Ishikawa (cell line): ENCODE measurements at regions not wholly inside any gene's neighbourhood (a gene's known extent, or its start where the extent isn't known, plus 50 kb on each side); places are given as distances from the start of the nearest gene placed in this dataset.

Experiments used
- CEBPB ChIP-seq: IDR thresholded peaks from 2 replicates; pipeline ENCODE4 v1.6.1; 2012
- CREB1 ChIP-seq: IDR thresholded peaks from 2 replicates; pipeline ENCODE4 v1.6.1; 2012; ENCODE audit warnings: low read depth
- EGR1 ChIP-seq: IDR thresholded peaks from 2 replicates; pipeline ENCODE4 v1.6.1; 2012
- EP300 ChIP-seq: IDR thresholded peaks from 2 replicates; pipeline ENCODE4 v1.6.1; 2012; ENCODE audit warnings: borderline replicate concordance
- FOXM1 ChIP-seq: IDR thresholded peaks from 2 replicates; pipeline ENCODE4 v1.6.1; 2012; ENCODE audit warnings: low read depth, borderline replicate concordance
- NFIC ChIP-seq: IDR thresholded peaks from 2 replicates; pipeline ENCODE4 v1.6.1; 2012
- RAD21 ChIP-seq: IDR thresholded peaks from 2 replicates; pipeline ENCODE4 v1.6.1; 2012; ENCODE audit warnings: low read depth
- TAF1 ChIP-seq: IDR thresholded peaks from 2 replicates; pipeline ENCODE4 v1.6.1; 2012; ENCODE audit warnings: low read depth, mild to moderate bottlenecking
- TCF12 ChIP-seq: IDR thresholded peaks from 2 replicates; pipeline ENCODE4 v1.6.1; 2012; ENCODE audit warnings: low read depth
- TEAD4 ChIP-seq: IDR thresholded peaks from 2 replicates; pipeline ENCODE4 v1.6.1; 2012
- YY1 ChIP-seq: IDR thresholded peaks from 2 replicates; pipeline ENCODE4 v1.6.1; 2012; ENCODE audit warnings: low read depth
- TF ChIP-seq, protein P1 (sequence below): IDR thresholded peaks from 2 replicates; pipeline ENCODE4 v1.6.1; 2012
- TF ChIP-seq, protein P2 (sequence below): IDR thresholded peaks from 2 replicates; pipeline ENCODE4 v1.6.1; 2012; ENCODE audit warnings: low read depth, mild to moderate bottlenecking
- TF ChIP-seq, protein P3 (sequence below): IDR thresholded peaks from 2 replicates; pipeline ENCODE4 v1.6.1; 2012

DNA sequence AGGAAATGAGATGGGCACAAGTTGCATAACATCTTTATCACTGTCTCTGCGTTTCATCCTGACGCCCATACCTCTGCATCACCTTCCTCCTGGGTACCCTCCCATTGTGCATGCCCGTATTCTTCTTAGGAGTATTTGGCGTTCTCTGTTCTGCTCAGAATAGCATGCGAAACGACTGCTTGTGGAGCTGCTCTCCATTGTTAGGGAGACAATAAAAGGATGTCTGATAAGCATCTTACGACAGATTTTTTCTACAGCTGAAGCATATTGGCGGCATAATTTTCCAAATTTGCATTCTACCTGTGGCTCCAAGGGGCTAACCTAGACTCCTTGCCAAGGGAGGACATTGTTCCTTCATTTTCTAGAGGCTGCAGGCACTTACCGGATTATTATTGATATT, 118.6 kb downstream of the EDN1 start:
- no peak for TF ChIP-seq TEAD4
- no peak for TF ChIP-seq EP300
- TF ChIP-seq NFIC = no peak
- no peak for TF ChIP-seq EGR1
- TF ChIP-seq, protein P1, sequence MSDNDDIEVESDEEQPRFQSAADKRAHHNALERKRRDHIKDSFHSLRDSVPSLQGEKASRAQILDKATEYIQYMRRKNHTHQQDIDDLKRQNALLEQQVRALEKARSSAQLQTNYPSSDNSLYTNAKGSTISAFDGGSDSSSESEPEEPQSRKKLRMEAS = no peak
- TF ChIP-seq, protein P2, sequence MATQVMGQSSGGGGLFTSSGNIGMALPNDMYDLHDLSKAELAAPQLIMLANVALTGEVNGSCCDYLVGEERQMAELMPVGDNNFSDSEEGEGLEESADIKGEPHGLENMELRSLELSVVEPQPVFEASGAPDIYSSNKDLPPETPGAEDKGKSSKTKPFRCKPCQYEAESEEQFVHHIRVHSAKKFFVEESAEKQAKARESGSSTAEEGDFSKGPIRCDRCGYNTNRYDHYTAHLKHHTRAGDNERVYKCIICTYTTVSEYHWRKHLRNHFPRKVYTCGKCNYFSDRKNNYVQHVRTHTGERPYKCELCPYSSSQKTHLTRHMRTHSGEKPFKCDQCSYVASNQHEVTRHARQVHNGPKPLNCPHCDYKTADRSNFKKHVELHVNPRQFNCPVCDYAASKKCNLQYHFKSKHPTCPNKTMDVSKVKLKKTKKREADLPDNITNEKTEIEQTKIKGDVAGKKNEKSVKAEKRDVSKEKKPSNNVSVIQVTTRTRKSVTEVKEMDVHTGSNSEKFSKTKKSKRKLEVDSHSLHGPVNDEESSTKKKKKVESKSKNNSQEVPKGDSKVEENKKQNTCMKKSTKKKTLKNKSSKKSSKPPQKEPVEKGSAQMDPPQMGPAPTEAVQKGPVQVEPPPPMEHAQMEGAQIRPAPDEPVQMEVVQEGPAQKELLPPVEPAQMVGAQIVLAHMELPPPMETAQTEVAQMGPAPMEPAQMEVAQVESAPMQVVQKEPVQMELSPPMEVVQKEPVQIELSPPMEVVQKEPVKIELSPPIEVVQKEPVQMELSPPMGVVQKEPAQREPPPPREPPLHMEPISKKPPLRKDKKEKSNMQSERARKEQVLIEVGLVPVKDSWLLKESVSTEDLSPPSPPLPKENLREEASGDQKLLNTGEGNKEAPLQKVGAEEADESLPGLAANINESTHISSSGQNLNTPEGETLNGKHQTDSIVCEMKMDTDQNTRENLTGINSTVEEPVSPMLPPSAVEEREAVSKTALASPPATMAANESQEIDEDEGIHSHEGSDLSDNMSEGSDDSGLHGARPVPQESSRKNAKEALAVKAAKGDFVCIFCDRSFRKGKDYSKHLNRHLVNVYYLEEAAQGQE = no peak
- TF ChIP-seq TAF1 = no peak
- TF ChIP-seq RAD21 = no peak
- TF ChIP-seq, protein P3, sequence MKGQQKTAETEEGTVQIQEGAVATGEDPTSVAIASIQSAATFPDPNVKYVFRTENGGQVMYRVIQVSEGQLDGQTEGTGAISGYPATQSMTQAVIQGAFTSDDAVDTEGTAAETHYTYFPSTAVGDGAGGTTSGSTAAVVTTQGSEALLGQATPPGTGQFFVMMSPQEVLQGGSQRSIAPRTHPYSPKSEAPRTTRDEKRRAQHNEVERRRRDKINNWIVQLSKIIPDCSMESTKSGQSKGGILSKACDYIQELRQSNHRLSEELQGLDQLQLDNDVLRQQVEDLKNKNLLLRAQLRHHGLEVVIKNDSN = no peak
- no peak for TF ChIP-seq TCF12
- no peak for TF ChIP-seq YY1
- TF ChIP-seq CEBPB = no peak
- TF ChIP-seq FOXM1 = no peak
- no peak for TF ChIP-seq CREB1
